Islet of Langerhans (tissue), 1 donor: ENCODE measurements at regions not wholly inside any gene's neighbourhood (a gene's known extent, or its start where the extent isn't known, plus 50 kb on each side); places are given as distances from the start of the nearest gene placed in this dataset.
"Not testable (repeated sequence)": the region's sequence is repeated elsewhere in the genome, so short reads cannot be mapped to it uniquely, and the experiment has no call there.

ENCODE experiments used
- FAIRE-seq: peaks from one replicate; lab custom pipeline; 2011; peaks lifted over from hg19 to GRCh38; lab: Jason Lieb, UNC

DNA sequence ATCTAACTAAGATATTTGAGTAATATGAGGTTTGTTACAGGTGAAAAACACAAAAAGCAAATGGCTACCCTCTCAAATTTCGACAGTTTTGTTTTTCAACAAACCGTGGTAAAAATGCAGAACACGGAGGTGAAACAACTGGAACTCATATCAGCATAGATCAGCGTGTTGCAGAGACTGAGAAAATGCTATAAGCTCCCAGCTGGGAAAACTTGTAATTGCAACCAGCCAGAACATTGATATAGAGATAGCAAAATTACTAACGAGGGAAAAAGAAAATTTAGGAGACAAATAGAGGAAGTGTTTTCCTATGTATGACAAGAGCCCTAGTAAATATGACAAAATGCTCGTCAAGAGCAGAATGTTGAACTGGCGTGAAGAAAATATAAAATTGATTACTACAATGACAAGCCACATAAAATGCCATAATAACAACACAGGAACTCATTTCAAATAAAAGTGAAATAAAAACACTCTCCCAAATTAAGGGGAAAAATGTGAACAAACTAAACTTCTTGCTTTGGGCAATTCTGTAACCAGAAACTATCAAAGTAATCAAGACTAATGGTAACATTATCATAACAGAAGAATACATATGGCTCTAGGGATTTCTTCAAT, 1989.8 kb downstream of the EFNA5 start:
- FAIRE-seq: no peak

DNA sequence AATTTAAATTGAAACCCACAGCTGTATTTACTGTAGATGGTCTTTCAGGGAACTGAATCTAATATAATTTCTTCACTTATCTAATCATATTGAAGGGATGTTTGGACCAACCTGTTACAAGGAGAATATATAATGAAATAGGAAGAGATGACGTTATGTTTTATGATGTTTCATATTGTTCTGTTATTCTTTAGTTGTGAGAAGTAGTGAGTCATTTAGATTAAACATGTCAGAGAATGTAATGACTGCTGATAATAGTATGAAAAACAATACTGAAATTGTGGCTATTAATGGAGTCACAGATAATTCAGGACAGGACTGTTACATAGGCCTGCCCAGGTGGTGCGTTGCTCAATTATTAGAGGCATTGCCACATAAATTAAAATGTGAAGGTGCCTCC, 1993.4 kb downstream of the EFNA5 start:
- FAIRE-seq: no peak

DNA sequence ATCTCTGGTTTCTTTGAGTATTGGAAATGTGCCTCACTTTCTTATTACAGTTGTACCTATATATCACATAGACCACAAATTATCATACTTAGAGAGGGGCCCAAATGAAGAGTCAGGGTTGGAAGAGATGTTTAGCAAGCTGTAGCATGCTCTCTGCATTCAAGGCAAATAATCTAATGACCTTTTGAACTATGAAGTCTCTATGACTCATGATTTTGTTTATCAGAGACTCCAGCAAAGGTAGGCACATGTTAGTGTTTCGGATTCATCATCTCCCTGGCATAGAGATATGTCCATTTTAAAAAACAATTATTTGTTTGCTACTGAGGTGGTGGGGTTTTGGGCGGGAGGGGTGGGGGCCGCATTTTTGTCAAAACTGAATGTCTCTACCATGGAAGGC, 2000.1 kb downstream of the EFNA5 start:
- FAIRE-seq: no peak

DNA sequence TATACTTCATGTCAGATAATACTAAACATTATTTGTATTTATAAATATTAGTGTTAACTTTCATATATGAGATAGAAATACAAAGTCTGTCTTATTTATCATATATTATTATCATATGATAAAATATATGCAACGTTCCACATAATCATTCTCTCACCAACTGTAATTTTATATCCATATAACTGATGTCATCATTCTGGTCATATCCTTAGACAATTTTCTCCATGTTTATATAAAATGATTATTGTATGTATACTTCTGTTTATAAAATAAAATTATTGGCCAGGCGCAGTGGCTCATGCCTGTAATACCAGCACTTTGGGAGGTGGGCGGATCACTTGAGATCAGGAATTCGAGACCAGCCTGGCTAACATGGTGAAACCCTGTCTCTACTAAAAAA, 2007.1 kb downstream of the EFNA5 start:
- FAIRE-seq: no peak

DNA sequence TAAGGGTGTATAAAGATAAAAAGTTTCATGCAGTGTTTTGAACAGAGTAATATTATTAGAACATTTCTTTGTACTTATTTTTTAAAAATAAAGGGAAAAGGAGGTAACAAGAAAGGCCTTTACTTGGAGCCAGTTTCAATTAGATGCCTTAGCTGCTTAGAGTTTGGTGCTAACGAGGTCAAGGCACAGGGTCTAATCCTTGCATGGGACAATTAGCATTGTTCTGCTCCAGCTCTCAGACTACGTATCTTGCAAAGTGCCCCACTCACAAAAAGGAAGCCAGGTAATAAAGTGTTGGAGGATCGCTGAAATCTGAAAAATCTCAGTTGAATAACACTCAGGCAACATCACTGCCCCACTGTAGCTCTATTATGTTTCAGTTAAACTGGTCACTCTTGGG, 2011.3 kb downstream of the EFNA5 start:
- no peak for FAIRE-seq

DNA sequence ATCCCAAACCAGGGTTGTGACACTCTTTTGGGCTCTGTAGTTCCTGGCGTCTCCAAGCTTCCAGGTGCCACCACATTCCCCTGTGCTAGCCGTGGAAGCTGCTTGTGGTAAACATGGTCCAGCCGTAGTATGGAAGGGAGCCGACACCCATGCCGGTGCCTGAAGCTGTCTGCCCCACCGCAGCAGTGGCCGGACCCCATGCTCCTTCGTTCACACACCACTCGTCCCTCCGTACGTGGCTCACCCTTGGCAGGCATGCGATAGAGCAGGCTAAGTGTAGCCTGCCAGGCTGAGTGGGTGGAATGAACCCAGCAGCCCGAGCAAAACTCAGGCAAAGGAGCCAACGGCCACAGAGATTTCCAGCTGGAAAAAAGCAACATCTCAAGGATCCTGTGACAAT, 2030.4 kb downstream of the EFNA5 start:
- FAIRE-seq: no peak

DNA sequence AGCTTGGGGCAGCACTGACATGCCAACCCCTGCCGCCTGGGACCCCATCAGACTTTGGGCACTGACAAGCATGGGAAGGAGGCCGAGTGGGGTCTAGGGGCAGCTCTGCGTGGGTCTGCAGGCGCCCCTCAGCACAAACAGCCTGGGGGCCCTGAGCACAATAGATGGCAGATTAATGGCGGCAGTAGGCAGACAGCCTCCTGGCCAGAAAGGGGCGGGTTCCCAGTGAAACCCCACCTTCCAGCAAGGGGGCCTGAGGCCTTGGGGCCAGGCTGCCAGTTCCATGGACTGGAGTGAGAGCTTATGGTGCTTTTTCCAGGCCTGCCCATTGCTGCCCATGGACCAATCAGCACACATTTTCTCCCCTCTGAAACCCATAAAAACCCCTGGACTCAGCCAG, 2031.2 kb downstream of the EFNA5 start:
- no peak for FAIRE-seq

- no peak for FAIRE-seq
Measured at GRCh38 chr5:105639068-105639467, 2031.7 kb downstream of the EFNA5 start.

DNA sequence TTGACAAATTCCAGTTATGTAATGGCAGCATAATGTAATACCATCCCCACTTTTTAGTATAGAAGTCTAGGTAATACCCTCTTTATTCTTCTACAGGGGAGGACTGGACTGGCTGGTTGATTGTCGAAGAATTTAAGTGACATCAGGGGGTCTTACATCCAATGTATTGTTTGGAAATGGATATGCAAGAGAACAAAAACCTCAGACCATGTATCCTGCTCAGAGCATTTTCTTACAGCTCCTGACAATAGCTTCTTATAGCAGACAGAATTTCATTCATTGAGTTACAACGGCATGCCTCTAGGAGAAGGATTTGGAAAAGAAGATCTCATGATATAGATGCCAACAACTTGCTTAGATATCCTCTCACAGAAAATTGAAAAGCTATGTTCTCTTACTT, 2032.3 kb downstream of the EFNA5 start:
- no peak for FAIRE-seq

DNA sequence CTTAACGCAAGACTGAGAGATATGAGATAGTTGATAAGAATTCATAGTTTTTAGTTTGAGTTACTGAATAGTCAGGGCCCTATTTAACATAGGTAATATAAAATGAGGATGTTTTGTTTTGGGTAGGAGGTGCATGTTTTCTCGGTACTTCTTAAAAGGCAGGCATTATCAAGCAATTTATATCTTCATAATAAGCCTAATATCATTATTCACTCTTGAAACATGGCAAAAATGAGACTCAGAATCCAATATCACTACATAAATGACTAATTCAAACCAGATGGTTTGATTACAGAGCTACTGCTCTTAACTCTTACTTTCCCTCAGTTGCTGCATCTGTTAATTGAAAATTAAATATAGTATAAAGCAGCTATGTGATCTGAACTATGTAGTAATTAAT, 2038.7 kb downstream of the EFNA5 start:
- FAIRE-seq: no peak

GRCh38 chr5:105630803-105631202, 2039.9 kb downstream of the EFNA5 start:
- no peak for FAIRE-seq

DNA sequence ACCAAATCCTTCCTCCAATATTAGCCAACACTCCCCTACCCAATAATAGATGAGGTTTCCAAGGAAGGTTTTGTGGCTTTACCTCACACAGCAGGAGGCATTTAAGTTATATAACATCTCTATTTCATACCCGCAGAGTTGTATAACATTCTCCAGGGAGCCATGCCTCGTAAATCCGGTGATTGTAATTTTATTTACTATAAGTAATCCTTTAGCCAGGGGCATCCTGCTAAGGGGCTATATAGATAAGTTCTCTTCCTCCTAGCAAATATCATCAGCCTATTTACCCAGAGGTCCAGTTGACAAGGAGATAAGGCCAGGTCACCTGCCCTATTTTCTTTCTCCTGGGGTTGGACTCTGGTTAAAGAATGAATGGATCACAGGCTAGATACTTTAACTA, 2051.0 kb downstream of the EFNA5 start:
- FAIRE-seq: no peak

DNA sequence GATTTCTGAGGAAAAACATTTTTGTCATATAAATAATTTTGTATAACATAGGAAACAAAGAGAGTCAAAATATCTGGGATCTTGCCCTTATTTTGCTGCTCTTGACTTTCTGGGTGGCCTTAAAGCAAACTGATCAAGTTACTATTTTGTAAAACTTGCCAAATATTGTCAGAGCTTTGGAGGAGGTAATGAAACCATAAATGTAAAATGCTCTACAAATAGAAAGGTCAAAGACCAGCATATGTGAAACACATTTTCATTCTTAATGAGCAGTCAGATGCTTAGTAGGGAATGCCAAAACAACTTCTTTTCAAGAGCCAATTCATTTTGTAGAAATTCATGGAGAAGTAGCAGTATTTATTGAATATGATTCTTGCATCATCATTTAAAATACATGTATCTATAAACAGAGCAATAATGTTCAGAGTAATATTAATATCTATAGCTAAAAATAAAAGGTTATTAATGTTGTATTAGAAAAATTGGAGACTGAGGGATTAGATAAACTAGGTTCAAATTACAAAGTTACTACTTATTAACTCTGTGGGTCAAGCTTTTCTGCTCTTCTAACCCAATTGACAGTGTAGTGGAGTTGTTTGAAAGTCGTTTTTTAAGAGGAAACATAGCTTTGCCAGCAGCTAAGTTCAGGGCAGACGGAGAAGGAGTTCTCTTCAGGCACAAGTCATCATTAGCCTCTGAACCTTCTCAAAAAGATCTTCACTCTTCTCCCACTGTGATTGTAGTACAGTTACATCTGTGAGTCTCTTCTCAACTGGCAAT, 2053.1 kb downstream of the EFNA5 start:
- FAIRE-seq: no peak

DNA sequence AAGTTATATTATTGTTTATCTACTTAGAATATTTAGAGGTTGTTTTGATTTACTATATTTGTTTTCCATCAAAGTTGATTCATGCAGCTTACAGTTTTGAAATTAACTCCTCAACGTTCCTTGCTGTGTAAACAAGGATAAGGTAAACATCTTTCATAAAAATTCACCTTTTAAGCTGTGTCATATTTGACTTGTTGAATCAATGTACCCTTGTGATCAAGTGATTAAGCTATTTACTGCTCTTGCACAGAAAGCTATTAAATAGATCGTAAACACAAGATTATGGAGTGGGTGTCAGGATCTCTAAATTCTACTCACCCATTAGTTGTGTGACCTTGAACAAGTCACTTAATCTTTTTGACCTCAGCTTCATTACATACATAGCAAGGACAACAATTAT, 2054.0 kb upstream of the NUDT12 start:
- FAIRE-seq: no peak

GRCh38 chr5:105602406-105602805, 2039.8 kb upstream of the NUDT12 start:
- not testable (repeated sequence) for FAIRE-seq

- no peak for FAIRE-seq
Measured at GRCh38 chr5:105593011-105593760, 2030.6 kb upstream of the NUDT12 start.

DNA sequence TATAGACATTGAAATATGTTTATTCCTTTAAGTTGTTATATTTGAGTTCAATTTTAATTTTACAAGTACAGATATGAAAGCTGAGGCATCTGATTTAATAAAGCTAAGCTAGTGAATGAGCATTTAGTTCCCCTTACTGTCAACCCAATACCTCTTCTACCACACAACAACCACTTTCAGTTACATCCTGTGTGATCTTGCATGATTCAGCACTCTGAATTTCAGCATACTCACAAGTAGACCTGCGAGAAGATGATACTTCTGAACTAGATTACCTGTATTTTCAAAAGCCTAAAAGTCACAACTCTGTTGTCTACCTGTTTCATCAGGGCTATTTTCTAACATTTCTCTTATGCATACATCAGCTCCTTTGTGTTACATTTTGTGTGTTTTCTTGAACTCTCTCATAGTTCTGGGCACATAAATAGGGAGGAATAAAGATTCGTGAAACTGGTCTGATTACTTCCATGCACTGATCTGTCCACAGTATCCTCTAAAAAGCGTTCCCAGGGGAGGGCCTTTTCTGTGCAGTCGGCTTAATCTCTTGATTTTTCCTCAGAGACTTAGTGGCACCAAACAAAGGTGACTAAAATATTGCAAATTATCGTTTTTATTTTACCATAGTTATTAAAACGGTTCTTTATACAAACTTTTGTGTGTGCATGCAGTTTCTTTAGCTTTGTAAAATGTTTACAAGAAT, 2025.5 kb upstream of the NUDT12 start:
- no peak for FAIRE-seq

- no peak for FAIRE-seq
Measured at GRCh38 chr5:105581988-105582690, 2019.5 kb upstream of the NUDT12 start.

GRCh38 chr5:105573575-105573974, 2011.0 kb upstream of the NUDT12 start:
- FAIRE-seq: no peak

- FAIRE-seq: no peak
Measured at GRCh38 chr5:105565531-105565930, 2002.9 kb upstream of the NUDT12 start.

- no peak for FAIRE-seq
Measured at GRCh38 chr5:105563842-105564241, 2001.3 kb upstream of the NUDT12 start.

- no peak for FAIRE-seq
Measured at GRCh38 chr5:105554568-105555169, 1992.1 kb upstream of the NUDT12 start.
